ENCODE measurements at regions not wholly inside any gene's neighbourhood (a gene's known extent, or its start where the extent isn't known, plus 50 kb on each side); places are given as distances from the start of the nearest gene placed in this dataset.

- TF ChIP-seq ZNF621 (tag by site-specific recombination; IDR thresholded peaks at IDR 0.05), result no peak
- no peak for TF ChIP-seq ZNF792 (tag by site-specific recombination; IDR thresholded peaks at IDR 0.05)
- no peak for TF ChIP-seq ZNF26 (tag by site-specific recombination; IDR thresholded peaks at IDR 0.05)
- TF ChIP-seq ZNF664 (tag by site-specific recombination; IDR thresholded peaks at IDR 0.05), result no peak
Observed at GRCh38 chr6:101275251-101275650, 118.3 kb upstream of the GRIK2 start (continued).

GRCh38 chr6:101276066-101276465 lies 117.4 kb upstream of the GRIK2 start:
- CTCF ChIA-PET, result no interaction called here
- POLR2A ChIA-PET, result no interaction called here
- H3K4me1 ChIP-seq (ENCODE audit: control insufficient read depth, insufficient read depth, low read length), result no peaks in the 10 kb centered on the region

More at GRCh38 chr6:101276066-101276465, 117.4 kb upstream of the GRIK2 start:
- H3K36me3 ChIP-seq (ENCODE audit: control insufficient read depth in 2 of 2, insufficient read depth in 1 of 2, low read length in 2 of 2), result no peaks in the 10 kb centered on the region
- H3K27ac ChIP-seq (ENCODE audit: extremely low read depth, low read depth, low read length), result no peak overlapping the region
- no peaks in the 10 kb centered on the region for H3K9me3 ChIP-seq (ENCODE audit: control insufficient read depth, insufficient read depth, low read depth, low read length)
- no peak for TF ChIP-seq ZNF549 (tag by site-specific recombination; IDR thresholded peaks at IDR 0.05)
- no peak for TF ChIP-seq MYNN (tag by site-specific recombination; IDR thresholded peaks at IDR 0.05; ENCODE audit: borderline replicate concordance)
- no peak for TF ChIP-seq ZNF2 (tag by site-specific recombination; IDR thresholded peaks at IDR 0.05)
- TF ChIP-seq ZNF610 (tag by site-specific recombination; IDR thresholded peaks at IDR 0.05; ENCODE audit: borderline replicate concordance), result no peak
- TF ChIP-seq INSM2 (tag by site-specific recombination; IDR thresholded peaks at IDR 0.05), result no peak
- no peak for TF ChIP-seq ZNF148 (tag by site-specific recombination; IDR thresholded peaks at IDR 0.05; ENCODE audit: borderline replicate concordance)
- TF ChIP-seq ZNF19 (tag by site-specific recombination; IDR thresholded peaks at IDR 0.05; ENCODE audit: low read depth), result no peak
- TF ChIP-seq EGR2 (tag by site-specific recombination; IDR thresholded peaks at IDR 0.05; ENCODE audit: low read depth), result no peak
- TF ChIP-seq BCL11A (tag by site-specific recombination; IDR thresholded peaks at IDR 0.05; ENCODE audit: low read depth), result no peak
- no peak for TF ChIP-seq RBAK (tag by site-specific recombination; IDR thresholded peaks at IDR 0.05)
- TF ChIP-seq ZBTB1 (tag by site-specific recombination; IDR thresholded peaks at IDR 0.05), result no peak
- TF ChIP-seq ZNF280C (tag by site-specific recombination; IDR thresholded peaks at IDR 0.05), result no peak
- no peak for TF ChIP-seq GLI4 (tag by site-specific recombination; IDR thresholded peaks at IDR 0.05)
- TF ChIP-seq ZNF292 (tag by site-specific recombination; IDR thresholded peaks at IDR 0.05; ENCODE audit: borderline replicate concordance, low read depth), result no peak
- TF ChIP-seq ZNF76 (tag by site-specific recombination; IDR thresholded peaks at IDR 0.05; ENCODE audit: borderline replicate concordance, low read depth), result no peak
- no peak for TF ChIP-seq OVOL3 (tag by site-specific recombination; IDR thresholded peaks at IDR 0.05)
- no peak for TF ChIP-seq ZNF571 (tag by site-specific recombination; IDR thresholded peaks at IDR 0.05)
- no peak for TF ChIP-seq ZBTB17 (tag by site-specific recombination; IDR thresholded peaks at IDR 0.05)
- TF ChIP-seq PRDM10 (tag by site-specific recombination; IDR thresholded peaks at IDR 0.05), result no peak
- TF ChIP-seq BCL11B (tag by site-specific recombination; IDR thresholded peaks at IDR 0.05; ENCODE audit: low read depth), result no peak
- no peak overlapping the region for H3K4me3 ChIP-seq (ENCODE audit: low read depth, low read length)
